ENCODE measurements at regions not wholly inside any gene's neighbourhood (a gene's known extent, or its start where the extent isn't known, plus 50 kb on each side); places are given as distances from the start of the nearest gene placed in this dataset.

DNA sequence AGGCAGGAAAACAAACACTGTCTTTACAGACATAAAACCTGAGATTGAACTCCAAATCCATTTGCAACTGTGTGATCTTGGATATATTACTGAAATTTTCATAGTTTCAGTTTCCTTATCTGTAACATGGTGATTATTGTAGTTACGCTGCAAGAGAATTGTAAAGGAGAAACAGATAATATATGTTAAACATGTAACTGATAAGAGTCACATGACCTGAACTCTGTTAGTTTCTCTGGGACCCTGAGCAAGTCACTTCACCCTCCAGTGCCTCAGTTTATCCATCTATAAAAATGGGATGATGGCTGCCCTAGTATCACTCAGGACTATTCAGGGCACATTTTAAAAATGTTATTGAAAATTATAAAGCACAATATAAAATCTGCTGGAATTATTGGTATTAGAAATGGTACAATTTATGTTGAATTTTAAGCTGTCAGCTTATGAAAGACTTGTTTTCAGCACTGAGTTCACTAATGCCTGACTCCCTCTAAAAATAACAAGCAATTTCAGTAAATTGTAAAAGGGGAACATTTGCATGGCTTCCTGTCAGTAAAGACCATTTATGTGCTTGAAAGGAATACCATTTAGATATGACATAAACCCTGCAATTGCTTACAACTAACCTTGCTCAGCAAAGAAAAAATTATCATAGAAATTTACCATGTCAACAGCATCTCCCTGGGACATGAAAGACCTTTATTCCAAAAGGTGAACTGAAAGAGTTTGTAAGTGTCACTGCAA, 393.5 kb downstream of the RAD51AP2 start:
- no peak for DNase-seq

- DNase-seq, result no peak
Measured at GRCh38 chr2:17122887-17123501, 395.2 kb downstream of the RAD51AP2 start.

DNA sequence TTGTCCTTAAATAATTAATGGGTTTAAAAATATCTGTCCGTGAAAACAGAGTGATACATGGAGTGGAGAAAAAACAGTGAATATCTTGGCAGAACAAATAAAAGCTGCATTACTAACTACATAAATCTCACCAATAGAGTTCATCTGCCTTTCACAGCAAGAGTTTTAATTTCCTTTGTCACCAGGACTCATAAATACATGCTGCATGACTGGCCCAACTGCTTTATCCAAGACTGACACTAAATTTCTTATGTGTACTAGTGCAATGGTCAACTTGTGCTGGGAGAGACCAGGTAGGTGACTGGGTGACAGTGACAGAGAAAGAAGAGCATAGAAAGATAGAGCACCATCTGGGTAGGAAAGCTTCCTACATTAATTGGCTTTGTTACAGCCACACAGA, 402.8 kb downstream of the RAD51AP2 start:
- DNase-seq, result no peak

GRCh38 chr2:17115042-17115441, 403.2 kb downstream of the RAD51AP2 start:
- no peak for DNase-seq

DNA sequence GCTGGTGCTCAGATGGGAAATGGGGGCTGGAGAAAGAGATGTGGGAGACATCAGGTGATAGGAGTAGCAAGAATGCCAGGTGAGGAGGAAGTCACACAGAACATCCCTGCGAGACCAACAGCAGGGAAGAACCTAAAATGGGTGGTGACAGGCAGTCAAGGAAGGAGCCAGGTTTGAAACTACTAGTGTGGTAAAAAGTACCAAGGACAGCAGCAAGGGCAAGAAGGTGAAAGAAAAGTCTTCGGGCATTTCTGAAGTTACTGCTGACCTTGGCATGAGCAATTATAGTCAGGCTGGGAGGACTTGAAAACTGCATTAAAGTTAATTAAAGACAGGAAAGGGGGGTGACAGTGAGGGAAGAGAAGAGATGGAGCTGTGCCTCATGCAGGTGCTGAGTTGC, 410.4 kb downstream of the RAD51AP2 start:
- DNase-seq, result no peak

DNA sequence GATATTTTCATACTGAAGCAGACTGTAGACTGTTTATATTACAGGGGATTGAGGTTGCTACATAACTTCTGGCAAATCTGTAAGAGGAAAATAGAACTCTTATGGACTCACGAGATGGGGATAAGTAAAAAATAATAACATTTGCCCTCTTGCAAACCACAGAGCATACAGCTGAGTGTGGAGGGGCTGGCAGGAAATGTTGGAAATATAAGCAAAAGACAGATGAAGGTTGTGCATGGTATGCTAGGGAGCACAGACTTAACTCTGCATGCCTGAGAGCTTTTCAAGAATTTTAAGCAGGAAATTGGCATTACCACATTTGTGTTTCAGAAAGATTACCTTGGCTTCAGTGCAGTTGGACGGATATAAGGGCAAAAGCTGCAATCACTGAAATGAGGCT, 411.1 kb downstream of the RAD51AP2 start:
- no peak for DNase-seq

DNA sequence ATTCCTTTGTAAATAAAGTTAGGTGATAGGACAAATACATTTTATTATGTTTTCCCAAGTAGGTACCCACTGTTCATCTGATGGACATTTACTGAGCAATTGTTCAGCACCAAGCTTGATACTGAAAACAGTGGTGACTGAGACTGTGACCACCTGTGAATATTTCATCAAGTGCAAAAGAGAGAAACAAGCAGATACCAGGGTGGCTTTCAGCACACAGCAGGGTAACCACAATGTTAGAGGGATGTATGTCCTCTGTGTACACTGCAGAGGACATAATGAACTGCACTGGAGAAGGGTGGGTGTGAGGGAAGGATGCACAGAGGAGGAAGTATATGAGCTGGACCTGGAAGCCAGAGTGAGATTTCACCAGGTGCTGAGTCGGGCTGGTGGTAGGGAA, 411.8 kb downstream of the RAD51AP2 start:
- DNase-seq, result no peak

GRCh38 chr2:17104454-17104853, 413.8 kb downstream of the RAD51AP2 start:
- no peak for DNase-seq

DNA sequence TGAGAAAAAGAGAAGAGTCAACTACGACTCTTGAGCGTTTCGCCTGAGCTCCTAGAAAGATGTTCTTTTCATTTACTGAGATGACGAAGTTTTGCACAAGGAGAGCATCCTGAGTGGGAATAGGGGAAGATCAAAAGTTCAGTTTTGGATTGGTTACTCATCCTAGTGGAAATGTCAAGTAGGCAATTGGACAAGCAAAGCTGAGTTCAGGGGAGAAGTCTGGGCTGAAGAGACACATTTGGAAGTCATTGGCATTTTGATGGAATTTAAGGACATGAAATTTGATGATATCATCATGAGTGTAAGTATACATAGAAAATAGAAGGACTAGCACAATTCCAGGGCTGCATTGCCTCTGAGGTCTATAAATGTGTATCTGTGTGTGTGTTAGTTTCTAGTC, 416.6 kb downstream of the RAD51AP2 start:
- no peak for DNase-seq

DNA sequence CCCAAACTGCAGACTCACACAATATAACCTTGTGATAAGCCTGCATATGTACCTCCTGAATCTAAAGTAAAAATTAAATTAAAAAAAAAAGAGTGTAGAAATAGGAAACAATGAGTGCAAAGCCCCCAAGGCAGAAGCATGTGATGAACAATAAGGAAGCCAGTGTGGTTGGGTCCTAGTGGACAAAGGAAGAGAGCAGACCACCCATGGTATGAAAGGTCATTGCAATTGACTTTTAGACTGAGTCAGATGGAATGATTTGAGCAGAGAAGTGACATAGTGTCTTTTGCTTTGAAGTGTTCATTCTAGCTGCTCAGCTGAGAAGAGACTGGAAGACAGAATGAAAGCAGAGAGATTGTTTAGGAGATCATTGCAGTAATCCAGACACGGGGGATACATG, 417.1 kb downstream of the RAD51AP2 start:
- no peak for DNase-seq

GRCh38 chr2:17095340-17095739, 422.9 kb downstream of the RAD51AP2 start:
- DNase-seq, result no peak

DNA sequence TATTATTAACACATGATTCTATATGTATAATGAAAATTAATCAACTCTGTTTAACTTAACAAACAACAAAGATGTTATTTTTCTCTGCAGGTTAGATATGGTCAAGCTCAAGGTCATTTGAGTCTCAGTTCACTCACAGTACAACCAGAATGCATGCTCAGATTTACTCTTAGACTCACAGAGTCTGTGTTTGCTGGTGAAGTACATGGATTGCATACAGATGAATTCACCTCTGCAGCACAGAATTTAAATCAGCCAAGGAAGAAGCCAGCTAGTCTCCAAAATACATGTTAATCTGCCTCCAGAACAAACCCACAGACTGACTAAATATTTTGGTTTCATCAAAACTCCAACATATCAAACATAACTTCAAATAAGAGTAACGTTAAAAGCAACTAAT, 424.5 kb downstream of the RAD51AP2 start:
- DNase-seq, result no peak

DNA sequence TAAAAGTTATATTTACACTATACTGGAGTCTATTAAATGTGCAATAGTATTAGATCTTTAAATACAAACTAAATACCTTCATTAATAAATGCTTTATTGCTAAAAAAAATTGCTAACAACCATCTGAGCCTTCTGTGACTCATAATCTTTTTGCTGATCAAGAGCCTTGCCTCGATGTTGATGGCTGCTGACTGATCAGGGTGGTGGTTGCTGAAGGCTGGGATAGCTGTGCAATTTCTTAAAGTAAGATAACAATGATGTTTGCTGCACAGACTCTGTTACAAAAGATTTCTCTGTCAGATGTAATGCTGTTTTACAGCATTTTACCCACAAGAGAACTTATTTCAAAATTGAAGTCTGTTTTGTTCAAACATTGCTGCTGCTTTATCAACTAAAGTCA, 421.4 kb upstream of the CYRIA start:
- no peak for DNase-seq

GRCh38 chr2:17085546-17086202, 420.0 kb upstream of the CYRIA start:
- no peak for DNase-seq

DNA sequence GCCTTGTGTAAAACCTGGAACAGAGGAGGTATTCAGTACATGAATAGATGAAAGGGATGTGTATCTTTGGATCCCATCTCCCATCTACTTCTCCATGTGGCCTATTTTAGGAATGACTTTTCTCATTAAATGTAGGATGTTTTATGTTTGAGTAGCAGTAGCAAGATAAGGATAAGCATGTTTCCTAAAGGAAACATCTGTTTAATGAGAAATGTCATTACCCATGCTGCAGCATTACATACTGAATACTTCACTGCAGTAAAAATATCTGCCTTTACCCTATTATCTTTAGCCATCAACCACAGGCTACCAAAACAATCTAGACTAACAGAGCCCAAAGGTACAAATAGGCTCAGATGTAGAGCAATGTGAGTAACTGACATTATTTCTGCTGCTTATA, 419.2 kb upstream of the CYRIA start:
- no peak for DNase-seq

- no peak for DNase-seq
Measured at GRCh38 chr2:17083902-17084301, 418.3 kb upstream of the CYRIA start.

- no peak for DNase-seq
Measured at GRCh38 chr2:17079262-17079661, 413.6 kb upstream of the CYRIA start.

DNA sequence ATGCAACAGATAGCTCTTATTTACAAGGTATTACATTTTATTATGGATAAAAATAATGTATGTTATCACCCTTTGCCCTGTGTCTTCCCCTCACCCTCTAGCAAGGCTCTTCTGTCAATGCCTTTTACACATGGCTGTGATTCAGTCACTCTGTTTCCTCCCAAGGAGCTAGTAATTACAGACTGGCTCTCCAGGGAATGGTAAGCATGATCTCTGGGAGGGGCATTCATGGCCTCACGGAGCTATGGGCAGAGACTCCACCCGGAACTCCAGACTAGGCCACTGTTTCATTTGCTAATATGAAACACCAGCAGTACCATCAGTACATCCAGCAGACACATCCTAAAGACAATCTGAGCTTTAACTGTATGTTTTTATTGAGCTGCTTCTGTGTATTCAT, 410.9 kb upstream of the CYRIA start:
- no peak for DNase-seq

DNA sequence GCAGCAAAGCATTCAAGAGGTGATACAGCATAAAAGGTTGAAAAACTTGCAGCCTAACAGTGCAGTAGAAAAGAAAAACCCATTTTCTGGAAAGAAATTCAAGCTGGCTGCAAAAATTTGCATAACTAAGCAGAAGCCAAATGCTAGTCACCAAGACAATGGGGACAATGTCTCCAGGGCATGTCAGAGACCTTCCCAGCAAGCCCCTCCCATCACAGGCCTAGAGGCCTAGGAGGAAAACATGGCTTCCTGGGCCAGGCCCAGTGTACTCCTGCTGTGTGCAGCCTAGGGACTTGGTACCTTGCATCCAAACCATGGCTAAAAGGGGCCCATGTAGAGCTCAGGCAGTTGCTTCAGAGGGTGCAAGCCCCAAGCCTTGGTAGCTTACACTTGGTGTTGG, 405.1 kb upstream of the CYRIA start:
- DNase-seq, result no peak

GRCh38 chr2:17069564-17069963, 403.9 kb upstream of the CYRIA start:
- no peak for DNase-seq

DNA sequence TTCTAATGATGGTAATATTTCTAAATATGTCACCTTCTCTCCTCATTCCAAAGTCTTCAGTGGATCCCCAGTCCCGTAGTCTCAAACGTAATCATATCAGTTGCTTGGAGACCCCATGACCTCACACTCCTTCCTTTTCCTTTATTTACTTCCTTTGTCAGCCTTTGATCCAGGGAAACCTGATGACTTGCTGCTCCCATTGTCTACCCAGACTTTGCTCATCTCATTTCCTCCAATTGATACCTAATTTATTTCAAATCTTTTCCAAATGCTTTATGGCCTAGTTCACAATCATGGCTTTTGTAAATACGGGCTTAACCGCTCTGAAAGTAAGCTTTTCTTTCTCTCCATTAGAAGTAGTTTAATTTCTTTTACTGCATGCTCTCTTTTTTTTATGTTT, 402.4 kb upstream of the CYRIA start:
- no peak for DNase-seq

- no peak for DNase-seq
Measured at GRCh38 chr2:17065536-17065935, 399.9 kb upstream of the CYRIA start.

DNA sequence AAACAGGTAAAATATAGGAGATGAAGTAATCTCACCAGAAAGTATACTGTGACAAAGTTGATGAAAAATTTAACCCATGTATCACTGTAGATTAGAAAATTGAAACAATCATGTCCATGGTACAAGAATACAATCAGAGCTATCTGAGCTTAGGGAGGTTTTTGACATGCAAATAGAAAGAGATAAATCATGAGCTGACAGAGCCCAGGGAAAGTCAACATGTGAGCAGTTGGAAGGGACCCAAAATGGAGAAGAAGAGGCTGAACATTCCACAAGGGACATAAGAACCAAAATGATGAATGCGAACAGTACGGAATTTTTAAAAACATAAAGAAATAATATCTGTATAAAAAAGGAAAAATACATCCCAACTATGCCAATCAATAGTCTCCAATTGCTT, 395.4 kb upstream of the CYRIA start:
- DNase-seq, result no peak

- DNase-seq, result no peak
Measured at GRCh38 chr2:17059458-17059857, 393.8 kb upstream of the CYRIA start.

Data from effector CD4-positive, alpha-beta T cell (primary cell).